Liver (tissue), 3 donors: ENCODE measurements at regions not wholly inside any gene's neighbourhood (a gene's known extent, or its start where the extent isn't known, plus 50 kb on each side); places are given as distances from the start of the nearest gene placed in this dataset.

Experiments used
- CTCF ChIP-seq: fragments of 150-350 bp; IDR thresholded peaks from 2 replicates; pipeline ENCODE4 v1.5.1; 2017; ENCODE audit warnings: improper control_type of control experiment, low read depth, low read length; ENCODE audit not compliant: missing input control
- NR2F2 ChIP-seq: IDR thresholded peaks from 2 replicates; pipeline ENCODE4 v1.6.1; 2016; ENCODE audit warnings: antibody characterized with exemption
- donor health status: healthy.
- donor health status: healthy.

- TF ChIP-seq CTCF (no peak), NR2F2 (no peak)
These were observed 202.8 kb downstream of the CD83 start for GRCh38 chr6:14320332-14320731.
